Epithelial cell of proximal tubule (primary cell): ENCODE measurements at regions not wholly inside any gene's neighbourhood (a gene's known extent, or its start where the extent isn't known, plus 50 kb on each side); places are given as distances from the start of the nearest gene placed in this dataset.

Source experiments
- DNase-seq: peaks from one replicate; pipeline ENCODE4 v3.0.0-alpha.2; 2011; ENCODE audit warnings: low read depth
- H3K4me3 ChIP-seq: 2 replicates; pipeline ENCODE4 v1.5.1; 2011; ENCODE audit warnings: low read depth, mild to moderate bottlenecking, low read length
- CTCF ChIP-seq: conservative IDR thresholded peaks from 2 replicates; pipeline ENCODE4 v1.5.1; 2012; ENCODE audit warnings: low read depth, mild to moderate bottlenecking, low read length

GRCh38 chr12:107406932-107407331, 278.7 kb upstream of the PWP1 start:
- no peak overlapping the region for H3K4me3 ChIP-seq
- no peak for DNase-seq
- no peak for TF ChIP-seq CTCF

GRCh38 chr12:107411792-107412535, 273.6 kb upstream of the PWP1 start:
- TF ChIP-seq CTCF: no peak
- no peak overlapping the region for H3K4me3 ChIP-seq
- DNase-seq: no peak

GRCh38 chr12:107415071-107415470, 270.5 kb upstream of the PWP1 start:
- H3K4me3 ChIP-seq: no peak overlapping the region
- DNase-seq: no peak

GRCh38 chr12:107415834-107416233, 269.8 kb upstream of the PWP1 start:
- no peak overlapping the region for H3K4me3 ChIP-seq
- TF ChIP-seq CTCF: no peak
- peak; percentile 89 for DNase-seq

More at GRCh38 chr12:107415071-107415470, 270.5 kb upstream of the PWP1 start:
- TF ChIP-seq CTCF: no peak

- no peak for TF ChIP-seq CTCF
- no peak overlapping the region for H3K4me3 ChIP-seq
- DNase-seq: no peak
These were observed 268.6 kb upstream of the PWP1 start for GRCh38 chr12:107417004-107417403.

GRCh38 chr12:107418981-107419380, 266.6 kb upstream of the PWP1 start:
- no peak for TF ChIP-seq CTCF
- DNase-seq: no peak
- H3K4me3 ChIP-seq: no peak overlapping the region

GRCh38 chr12:107423531-107423930, 262.1 kb upstream of the PWP1 start:
- H3K4me3 ChIP-seq: no peak overlapping the region
- no peak for TF ChIP-seq CTCF
- no peak for DNase-seq
